Stimulated activated naive CD8-positive, alpha-beta T cell treated with anti-CD3 and anti-CD28 coated beads, Interleukin-15, Interleukin-2, amounts not matched to agents 100 U/mL and 50 U/mL, for 24 hours (primary cell): ENCODE measurements at regions not wholly inside any gene's neighbourhood (a gene's known extent, or its start where the extent isn't known, plus 50 kb on each side); places are given as distances from the start of the nearest gene placed in this dataset.
"Not testable (repeated sequence)": the region's sequence is repeated elsewhere in the genome, so short reads cannot be mapped to it uniquely, and the experiment has no call there.

Experiments used
- ATAC-seq: fragments of 150-1000 bp; cut with Tn5 transposase; one replicate; pipeline ENCODE4 v1.10.0; 2021
- DNase-seq: peaks from one replicate; pipeline ENCODE4 v3.0.0; 2021

DNA sequence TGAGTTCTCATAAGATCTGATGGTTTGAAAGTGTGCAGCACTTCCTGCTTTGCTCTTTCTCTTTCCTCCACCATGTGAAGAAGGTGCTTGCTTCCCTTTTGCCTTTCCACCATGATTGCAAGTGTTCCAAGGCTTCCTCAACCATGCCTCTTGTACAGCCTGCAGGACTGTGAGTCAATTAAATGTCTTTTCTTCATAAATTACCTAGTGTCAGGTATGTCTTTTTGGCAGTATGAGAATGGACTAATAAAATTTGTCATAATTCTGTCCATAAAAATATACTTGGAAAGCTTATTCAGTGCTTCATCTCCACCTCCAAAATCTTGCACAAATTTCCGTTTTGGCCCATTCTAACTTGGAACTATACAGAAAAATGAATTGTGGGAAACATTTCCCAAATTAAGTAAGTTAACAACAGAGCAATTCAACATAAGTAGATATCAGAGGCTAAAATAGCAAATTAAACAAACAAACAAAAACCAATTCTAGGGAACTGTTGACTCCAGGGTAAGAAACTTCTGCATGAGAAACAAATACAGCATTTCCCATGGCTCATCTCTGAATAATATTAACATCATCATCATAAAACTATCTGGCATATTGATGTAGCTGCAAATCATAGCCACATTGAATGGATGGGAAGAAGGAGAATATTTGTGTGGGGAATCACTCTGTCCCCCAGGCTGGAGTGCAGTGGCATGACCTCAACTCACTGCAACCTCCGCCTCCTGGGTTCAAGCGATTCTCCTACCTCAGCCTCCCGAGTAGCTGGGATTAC, 459.5 kb upstream of the FAR2 start:
- ATAC-seq (no peak), DNase-seq (no peak)

DNA sequence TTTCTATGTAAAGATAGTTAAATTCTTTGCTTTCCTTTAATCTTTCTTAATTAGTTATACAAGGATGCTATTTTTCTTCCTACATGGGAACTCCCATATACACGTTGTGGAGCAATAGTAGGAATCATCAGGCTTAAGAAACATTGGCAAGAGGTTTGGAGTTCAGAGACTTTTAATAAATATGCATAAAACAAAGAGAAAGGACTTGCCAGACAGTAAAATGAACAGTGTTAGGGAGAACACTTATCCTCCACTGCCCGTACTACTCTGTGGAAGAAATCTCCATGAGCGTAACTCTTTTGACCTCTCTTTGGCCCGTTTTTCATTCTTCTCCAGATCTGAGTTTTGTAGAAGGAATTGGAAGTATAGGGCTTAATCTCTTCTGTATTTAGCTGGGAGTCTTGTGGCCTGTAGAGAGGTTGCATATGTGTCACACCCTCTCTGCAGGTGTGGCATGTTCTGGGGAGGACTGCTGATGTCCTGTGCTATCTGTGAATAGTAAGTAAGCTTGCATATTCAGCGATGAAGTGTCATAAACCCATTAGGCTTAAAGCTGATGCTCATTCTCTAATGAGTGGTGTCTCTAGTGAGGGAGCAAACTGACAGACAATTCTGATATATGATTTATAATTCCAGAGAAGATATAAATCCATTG, 455.4 kb upstream of the FAR2 start:
- DNase-seq (no peak), ATAC-seq (no peak)

GRCh38 chr12:28698553-28698952, 450.5 kb upstream of the FAR2 start:
- DNase-seq = no peak
- ATAC-seq = no peak

- DNase-seq = no peak
- ATAC-seq = no peak
Observed at GRCh38 chr12:28699029-28699428, 450.0 kb upstream of the FAR2 start.

- ATAC-seq (no peak), DNase-seq (no peak)
Observed at GRCh38 chr12:28700161-28700560, 448.9 kb upstream of the FAR2 start.

- DNase-seq (no peak), ATAC-seq (no peak)
Observed at GRCh38 chr12:28704477-28705169, 444.5 kb upstream of the FAR2 start.

GRCh38 chr12:28708918-28709371, 440.1 kb upstream of the FAR2 start:
- DNase-seq = no peak
- ATAC-seq = no peak

DNA sequence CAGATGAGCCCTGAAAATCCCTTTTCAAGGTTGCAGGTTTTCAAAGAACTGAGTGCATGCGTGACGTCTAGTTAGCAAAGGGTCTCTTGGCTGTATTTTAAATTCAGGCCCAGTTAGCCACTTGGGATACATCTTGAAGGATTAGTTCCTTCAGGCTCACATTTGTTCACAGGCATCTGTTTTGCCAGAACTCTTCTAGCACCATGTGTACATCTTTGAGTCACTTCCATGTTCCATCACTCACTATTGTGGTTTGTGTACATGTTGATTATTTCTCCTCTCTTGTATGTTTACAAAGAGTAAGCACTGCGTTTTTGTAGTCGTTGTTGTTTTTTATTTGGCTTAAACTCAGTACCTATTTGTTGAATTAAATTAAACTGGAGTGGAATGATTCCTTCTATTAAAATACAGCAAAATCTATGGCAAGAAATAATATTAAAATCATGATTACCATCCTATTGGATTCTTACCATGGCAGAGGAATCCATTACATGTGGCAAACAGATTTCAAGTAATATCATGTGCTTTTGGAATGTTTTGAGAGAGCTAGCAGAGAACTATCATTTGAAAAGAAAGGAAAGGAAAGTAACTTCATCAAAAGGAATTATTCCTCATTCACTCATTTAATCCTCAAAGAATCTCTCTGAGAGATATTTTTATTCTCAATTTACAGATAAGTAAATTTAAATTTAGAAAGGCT, 438.9 kb upstream of the FAR2 start:
- DNase-seq (no peak), ATAC-seq (no peak)

DNA sequence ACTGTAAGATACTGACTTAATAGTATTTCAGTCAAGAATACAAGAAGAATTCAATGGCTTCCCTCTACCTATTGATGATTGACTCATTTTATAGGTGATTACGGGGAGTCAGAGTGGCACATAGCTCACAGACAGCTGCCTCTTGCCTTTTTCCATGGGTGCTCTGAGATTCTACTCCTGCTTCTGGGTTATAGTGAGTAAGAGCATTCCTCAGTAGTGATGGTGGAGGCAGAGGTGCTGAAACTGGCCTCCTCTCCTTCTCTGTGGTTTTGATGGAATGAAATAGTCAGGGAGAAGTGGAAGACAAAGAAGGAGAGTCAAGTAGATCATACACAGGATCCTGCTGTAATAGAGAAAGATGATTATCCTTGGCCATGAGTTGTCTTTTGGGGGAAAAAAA, 438.2 kb upstream of the FAR2 start:
- ATAC-seq (no peak), DNase-seq (no peak)

GRCh38 chr12:28711421-28711820, 437.7 kb upstream of the FAR2 start:
- ATAC-seq (no peak), DNase-seq (no peak)

- no peak for DNase-seq
- ATAC-seq = no peak
Observed at GRCh38 chr12:28742791-28743190, 406.3 kb upstream of the FAR2 start.

DNA sequence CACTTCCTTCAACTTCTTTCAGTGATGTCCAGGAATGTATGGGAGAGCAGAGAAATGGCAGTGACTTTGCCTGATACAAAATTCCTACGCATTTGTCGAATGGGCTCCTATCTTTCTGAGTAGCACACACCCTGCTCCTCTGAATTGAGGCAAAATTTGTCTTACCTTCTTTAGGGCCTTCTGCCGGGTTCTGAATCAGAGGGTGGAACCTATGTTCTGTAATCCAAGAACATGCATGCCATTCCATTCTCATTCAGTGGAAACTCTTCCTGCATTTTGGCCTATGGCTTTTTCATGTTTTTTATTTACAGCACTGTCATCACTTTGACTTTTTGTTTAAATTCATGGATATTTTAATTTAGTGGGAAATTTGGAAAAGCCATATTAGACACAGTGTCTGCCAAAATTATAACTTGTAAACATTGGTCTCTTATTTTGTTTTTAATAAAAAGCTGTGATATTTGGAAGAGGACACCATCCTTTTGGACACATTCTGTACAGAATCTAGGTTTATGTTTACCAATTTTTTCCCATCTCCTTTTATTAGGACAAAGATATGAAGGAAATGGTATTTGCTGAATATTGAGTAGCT, 402.2 kb upstream of the FAR2 start:
- ATAC-seq (no peak), DNase-seq (no peak)

DNA sequence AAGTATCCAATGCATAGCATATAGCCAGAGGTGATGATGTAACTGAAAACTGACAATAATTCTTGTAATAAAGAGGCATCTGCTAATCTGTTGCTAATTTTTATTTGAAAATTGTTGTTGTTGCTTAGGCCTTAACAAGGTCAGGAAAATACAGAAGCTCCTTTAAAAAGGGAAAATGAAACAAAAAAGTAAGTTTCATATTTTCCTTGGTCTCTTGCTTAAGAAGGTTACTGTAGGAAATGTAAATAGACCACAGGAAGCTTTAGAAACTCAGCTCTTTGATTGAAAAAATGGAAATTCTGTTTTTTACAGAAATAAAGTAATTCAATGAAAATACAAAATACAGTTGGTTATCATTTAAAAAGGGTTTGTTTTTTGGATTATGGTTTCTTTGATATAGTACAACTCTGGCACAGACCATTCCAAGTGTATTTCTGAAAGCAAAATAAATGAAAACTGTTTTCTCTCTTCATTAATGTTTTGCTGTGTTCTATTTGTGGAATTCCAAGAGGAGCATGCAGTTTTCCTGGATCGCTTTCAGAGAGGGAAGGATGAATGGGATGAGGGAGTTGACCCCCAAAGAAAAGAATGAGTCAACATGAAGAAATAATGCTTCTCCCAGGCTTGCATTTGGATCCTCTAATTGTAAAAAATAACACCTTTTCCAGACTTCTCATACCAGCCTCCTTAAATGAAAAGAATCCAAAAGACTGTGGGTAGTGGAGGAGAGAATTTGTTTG, 398.0 kb upstream of the FAR2 start:
- no peak for ATAC-seq
- no peak for DNase-seq

DNA sequence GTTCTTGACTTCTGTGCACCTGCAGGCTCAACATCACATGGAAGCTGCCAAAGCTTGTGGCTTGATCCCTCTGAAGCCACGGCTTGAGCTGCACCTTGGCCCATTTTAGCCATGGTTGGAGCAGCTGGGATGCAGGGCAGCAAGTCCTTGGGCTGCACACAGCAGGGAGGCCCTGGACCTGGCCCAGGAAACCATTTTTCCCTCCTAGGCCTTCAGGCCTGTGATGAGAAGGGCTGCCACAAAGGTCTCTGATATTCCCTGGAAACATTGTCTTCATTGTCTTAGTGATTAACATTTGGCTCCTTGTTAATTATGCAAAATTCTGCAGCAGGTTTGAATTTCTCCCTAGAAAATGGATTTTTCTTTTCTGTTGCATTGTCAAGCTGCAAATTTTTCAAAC, 394.1 kb upstream of the FAR2 start:
- ATAC-seq (no peak), DNase-seq (no peak)

DNA sequence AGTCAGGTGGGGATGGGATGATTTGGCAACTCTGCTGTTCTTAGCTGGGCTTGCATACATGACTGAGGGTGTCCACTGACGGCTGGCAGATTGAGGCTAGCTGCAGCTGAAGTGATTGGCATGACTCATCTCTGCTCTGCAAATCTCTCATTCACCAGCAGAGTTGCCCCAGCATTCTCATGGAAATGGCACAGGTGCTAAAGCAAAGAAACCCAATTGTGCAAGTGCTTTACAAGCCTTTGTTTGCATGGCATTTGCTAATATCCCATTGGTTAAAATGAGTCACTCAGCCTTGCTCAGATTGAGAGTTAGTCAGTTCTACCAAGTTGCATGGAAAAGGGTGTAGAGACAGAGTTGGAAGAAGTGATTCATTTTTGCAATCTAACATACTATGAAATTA, 389.7 kb upstream of the FAR2 start:
- ATAC-seq (peak; percentile 57), DNase-seq (no peak)

GRCh38 chr12:28760040-28760903, 388.8 kb upstream of the FAR2 start:
- not testable (repeated sequence) for DNase-seq, ATAC-seq

DNA sequence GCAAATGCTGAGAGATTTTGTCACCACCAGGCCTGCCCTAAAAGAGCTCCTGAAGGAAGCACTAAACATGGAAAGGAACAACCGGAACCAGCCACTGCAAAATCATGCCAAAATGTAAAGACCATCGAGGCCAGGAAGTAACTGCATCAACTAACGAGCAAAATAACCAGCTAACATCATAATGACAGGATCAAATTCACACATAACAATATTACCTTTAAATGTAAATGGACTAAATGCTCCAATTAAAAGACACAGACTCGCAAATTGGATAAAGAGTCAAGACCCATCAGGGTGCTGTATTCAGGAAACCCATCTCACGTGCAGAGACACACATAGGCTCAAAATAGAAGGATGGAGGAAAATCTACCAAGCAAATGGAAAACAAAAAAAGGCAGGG, 387.2 kb upstream of the FAR2 start:
- not testable (repeated sequence) for ATAC-seq, DNase-seq

DNA sequence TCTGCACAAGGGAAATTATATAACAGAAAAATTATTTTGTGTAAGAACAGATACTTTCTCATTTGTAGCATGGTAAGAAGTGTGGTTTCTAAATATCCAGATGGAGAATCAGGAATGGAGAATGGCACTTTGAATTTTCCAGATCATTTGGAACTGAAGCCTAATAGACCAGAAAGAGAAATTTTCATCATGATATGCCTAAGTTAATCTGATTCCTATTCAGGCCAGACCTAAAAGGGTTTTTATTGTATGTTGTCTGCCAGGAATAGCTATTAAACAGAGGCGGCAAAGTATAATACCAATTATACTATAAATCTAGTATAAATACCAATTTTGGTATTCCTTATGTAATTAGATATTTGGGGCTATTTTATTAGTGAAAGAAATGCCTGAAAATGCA, 382.7 kb upstream of the FAR2 start:
- no peak for ATAC-seq

GRCh38 chr12:28767836-28768348, 381.2 kb upstream of the FAR2 start:
- ATAC-seq = no peak

More for the DNA sequence above, 382.7 kb upstream of the FAR2 start:
- no peak for DNase-seq

GRCh38 chr12:28770322-28770721, 378.8 kb upstream of the FAR2 start:
- no peak for DNase-seq
- no peak for ATAC-seq

More at GRCh38 chr12:28767836-28768348, 381.2 kb upstream of the FAR2 start:
- DNase-seq = no peak
